ENCODE measurements at regions not wholly inside any gene's neighbourhood (a gene's known extent, or its start where the extent isn't known, plus 50 kb on each side); places are given as distances from the start of the nearest gene placed in this dataset.

GRCh38 chr15:72851586-72851985 is 68.0 kb upstream of the ADPGK start:
- H3K4me3 ChIP-seq, result no peak overlapping the region
- DNase-seq, result no peak
- no peaks in the 10 kb centered on the region for H3K36me3 ChIP-seq
- peaks cover 0 to 6% (median 0%) of the 10 kb centered on the region in 6 donors for H3K4me1 ChIP-seq
- H3K9me3 ChIP-seq, result no peaks in the 10 kb centered on the region
- WGBS, 5 donors, result 74 to 83% (median 77%) methylated on average over 8 of the region's 8 CpGs
- no peak for TF ChIP-seq POLR2AphosphoS5 (IDR thresholded peaks at IDR 0.05)
- no peak for TF ChIP-seq POLR2A (IDR thresholded peaks at IDR 0.05)
- no peak for TF ChIP-seq CTCF (IDR thresholded peaks at IDR 0.05 in 8 of 11, conservative IDR thresholded peaks at IDR 0.05 in 3 of 11)
- intact Hi-C loops (cut with DNase I; ENCODE audit: low total_unique reads), result no loop called here
- H3K27me3 ChIP-seq (replicated peaks in 1 of 7), result peaks cover 0 to 59% (median 0%) of the 10 kb centered on the region in 7 donors
- H3K27ac ChIP-seq, result peak overlapping the region in 1 of 8 donors; percentile 4

GRCh38 chr15:72850833-72851232 is 67.3 kb upstream of the ADPGK start:
- Histone ChIP-seq H3K27me3 (replicated peaks in 1 of 7) (peaks cover 0 to 55% (median 0%) of the 10 kb centered on the region in 7 donors), H3K4me3 (no peak overlapping the region), H3K4me1 (peaks cover 0 to 6% (median 0%) of the 10 kb centered on the region in 6 donors), H3K9me3 (no peaks in the 10 kb centered on the region), H3K27ac (no peak overlapping the region), H3K36me3 (no peaks in the 10 kb centered on the region)
- TF ChIP-seq POLR2AphosphoS5 (IDR thresholded peaks at IDR 0.05) (no peak), CTCF (IDR thresholded peaks at IDR 0.05 in 8 of 11, conservative IDR thresholded peaks at IDR 0.05 in 3 of 11) (no peak), POLR2A (IDR thresholded peaks at IDR 0.05) (no peak)
- WGBS, 5 donors, result 30 to 52% (median 43%) methylated on average over 3 of the region's 3 CpGs
- intact Hi-C loops (cut with DNase I; ENCODE audit: low total_unique reads), result no loop called here
- no peak for DNase-seq

GRCh38 chr15:72847806-72848205 is 64.2 kb upstream of the ADPGK start:
- no peak overlapping the region for H3K4me3 ChIP-seq
- no peak overlapping the region for H3K27ac ChIP-seq
- WGBS, 5 donors, result 58 to 67% (median 63%) methylated on average over 3 of the region's 3 CpGs
- DNase-seq, result no peak
- H3K36me3 ChIP-seq, result no peaks in the 10 kb centered on the region
- H3K4me1 ChIP-seq, result peaks cover 0 to 5% (median 0%) of the 10 kb centered on the region in 6 donors
- H3K9me3 ChIP-seq, result no peaks in the 10 kb centered on the region
- TF ChIP-seq CTCF (IDR thresholded peaks at IDR 0.05 in 8 of 11, conservative IDR thresholded peaks at IDR 0.05 in 3 of 11) (no peak), POLR2AphosphoS5 (IDR thresholded peaks at IDR 0.05) (no peak), POLR2A (IDR thresholded peaks at IDR 0.05) (no peak)
- intact Hi-C loops (cut with DNase I; ENCODE audit: low total_unique reads), result no loop called here
- H3K27me3 ChIP-seq (replicated peaks in 1 of 7), result peaks cover 0 to 81% (median 0%) of the 10 kb centered on the region in 7 donors

GRCh38 chr15:72847033-72847432 is 63.5 kb upstream of the ADPGK start:
- TF ChIP-seq POLR2A (IDR thresholded peaks at IDR 0.05) (no peak), CTCF (IDR thresholded peaks at IDR 0.05 in 8 of 11, conservative IDR thresholded peaks at IDR 0.05 in 3 of 11) (no peak), POLR2AphosphoS5 (IDR thresholded peaks at IDR 0.05) (no peak)
- H3K9me3 ChIP-seq, result no peaks in the 10 kb centered on the region
- no peak for DNase-seq
- H3K4me3 ChIP-seq, result no peak overlapping the region
- peaks cover 0 to 83% (median 0%) of the 10 kb centered on the region in 7 donors for H3K27me3 ChIP-seq (replicated peaks in 1 of 7)
- H3K27ac ChIP-seq, result no peak overlapping the region
- no peaks in the 10 kb centered on the region for H3K36me3 ChIP-seq
- no peaks in the 10 kb centered on the region for H3K4me1 ChIP-seq
- 54 to 84% (median 61%) methylated on average over 3 to 4 of the region's 4 CpGs for WGBS, 5 donors
- intact Hi-C loops (cut with DNase I; ENCODE audit: low total_unique reads), result no loop called here

Measured in spleen (tissue), 11 donors.